ENCODE measurements at regions not wholly inside any gene's neighbourhood (a gene's known extent, or its start where the extent isn't known, plus 50 kb on each side); places are given as distances from the start of the nearest gene placed in this dataset.

GRCh38 chr2:14263053-14263452, 369.5 kb upstream of the LRATD1 start:
- Histone ChIP-seq H3K9ac (ENCODE audit: low read depth, low read length) (no peak overlapping the region), H3K9me3 (ENCODE audit: control insufficient read depth, insufficient read depth, low read length) (no peaks in the 10 kb centered on the region), H3K4me1 (ENCODE audit: insufficient read depth, low read length) (no peaks in the 10 kb centered on the region), H3K36me3 (ENCODE audit: insufficient read depth, low read length) (no peaks in the 10 kb centered on the region)

GRCh38 chr2:14270036-14270582, 362.4 kb upstream of the LRATD1 start:
- no peaks in the 10 kb centered on the region for H3K36me3 ChIP-seq (ENCODE audit: insufficient read depth, low read length)
- H3K4me1 ChIP-seq (ENCODE audit: insufficient read depth, low read length): no peaks in the 10 kb centered on the region
- H3K9me3 ChIP-seq (ENCODE audit: control insufficient read depth, insufficient read depth, low read length): no peaks in the 10 kb centered on the region
- no peak overlapping the region for H3K9ac ChIP-seq (ENCODE audit: low read depth, low read length)

- Histone ChIP-seq H3K36me3 (ENCODE audit: insufficient read depth, low read length) (no peaks in the 10 kb centered on the region), H3K9ac (ENCODE audit: low read depth, low read length) (no peak overlapping the region), H3K9me3 (ENCODE audit: control insufficient read depth, insufficient read depth, low read length) (no peaks in the 10 kb centered on the region), H3K4me1 (ENCODE audit: insufficient read depth, low read length) (no peaks in the 10 kb centered on the region)
Measured at GRCh38 chr2:14272396-14273075, 360.0 kb upstream of the LRATD1 start.

DNA sequence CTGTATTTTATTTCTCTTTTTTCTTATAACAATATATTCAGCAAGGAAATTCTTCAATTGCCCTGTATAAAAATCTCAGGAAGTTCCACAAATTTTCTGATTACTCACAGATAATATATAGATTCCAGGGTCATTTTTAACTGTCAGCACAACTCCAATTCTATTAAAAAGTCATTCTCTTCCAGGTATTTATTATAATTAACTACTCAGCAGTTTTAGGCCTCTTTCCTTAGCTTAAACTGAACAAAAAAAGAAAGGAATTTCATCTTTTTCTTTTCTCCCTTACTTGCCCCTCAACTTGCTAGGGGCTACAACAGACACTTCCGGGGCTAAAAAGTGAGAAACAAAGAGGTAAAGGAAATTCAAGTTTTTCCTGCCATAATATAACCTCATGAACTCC, 358.9 kb upstream of the LRATD1 start:
- no peaks in the 10 kb centered on the region for H3K4me1 ChIP-seq (ENCODE audit: insufficient read depth, low read length)
- H3K9me3 ChIP-seq (ENCODE audit: control insufficient read depth, insufficient read depth, low read length): no peaks in the 10 kb centered on the region
- H3K9ac ChIP-seq (ENCODE audit: low read depth, low read length): no peak overlapping the region

DNA sequence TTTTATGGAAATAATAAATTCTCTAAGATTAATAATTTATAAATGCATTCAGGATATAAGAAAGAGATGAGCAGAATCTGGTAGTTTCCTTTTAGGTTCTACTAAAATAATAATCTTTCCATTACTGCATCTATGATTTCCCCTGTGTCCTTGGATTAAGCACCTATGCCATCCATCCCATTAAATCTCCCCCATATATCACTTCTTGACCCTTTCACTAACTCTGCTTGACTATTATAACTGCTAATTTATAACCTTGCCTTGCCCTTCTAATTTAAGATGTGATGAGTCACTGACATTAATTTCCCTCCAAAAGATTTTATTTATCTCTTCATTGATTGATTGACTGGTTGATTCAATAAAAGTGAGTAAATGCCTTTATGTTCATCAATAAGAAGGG, 348.3 kb upstream of the LRATD1 start:
- no peaks in the 10 kb centered on the region for H3K9me3 ChIP-seq (ENCODE audit: control insufficient read depth, insufficient read depth, low read length)
- no peak overlapping the region for H3K9ac ChIP-seq (ENCODE audit: low read depth, low read length)
- H3K4me1 ChIP-seq (ENCODE audit: insufficient read depth, low read length): no peaks in the 10 kb centered on the region
- no peaks in the 10 kb centered on the region for H3K36me3 ChIP-seq (ENCODE audit: insufficient read depth, low read length)

More for the DNA sequence above, 358.9 kb upstream of the LRATD1 start:
- no peaks in the 10 kb centered on the region for H3K36me3 ChIP-seq (ENCODE audit: insufficient read depth, low read length)

GRCh38 chr2:14285812-14286211, 346.7 kb upstream of the LRATD1 start:
- Histone ChIP-seq H3K4me1 (ENCODE audit: insufficient read depth, low read length) (no peaks in the 10 kb centered on the region), H3K9ac (ENCODE audit: low read depth, low read length) (no peak overlapping the region), H3K36me3 (ENCODE audit: insufficient read depth, low read length) (no peaks in the 10 kb centered on the region), H3K9me3 (ENCODE audit: control insufficient read depth, insufficient read depth, low read length) (no peaks in the 10 kb centered on the region)

- Histone ChIP-seq H3K9me3 (ENCODE audit: control insufficient read depth, insufficient read depth, low read length) (no peaks in the 10 kb centered on the region), H3K36me3 (ENCODE audit: insufficient read depth, low read length) (no peaks in the 10 kb centered on the region), H3K4me1 (ENCODE audit: insufficient read depth, low read length) (no peaks in the 10 kb centered on the region), H3K9ac (ENCODE audit: low read depth, low read length) (no peak overlapping the region)
Measured at GRCh38 chr2:14288016-14288415, 344.5 kb upstream of the LRATD1 start.

DNA sequence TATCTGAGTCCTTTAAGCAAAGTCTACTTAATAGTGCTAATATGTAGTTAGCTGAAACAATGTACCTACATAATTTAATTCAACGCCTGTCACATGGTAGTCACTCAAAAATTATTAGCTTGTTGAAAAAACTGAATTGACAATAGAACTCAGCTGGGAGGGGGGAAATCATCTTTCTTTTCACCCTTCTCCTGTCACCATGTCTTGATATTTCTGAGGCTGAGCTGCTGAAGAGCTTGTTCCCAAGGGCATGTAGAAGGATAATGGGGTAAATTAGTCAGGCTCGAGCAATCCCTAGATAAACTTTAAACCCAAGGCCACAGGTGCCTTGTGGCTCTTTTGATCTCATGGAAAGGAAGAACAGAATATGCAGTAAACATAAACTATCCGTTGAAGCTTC, 339.6 kb upstream of the LRATD1 start:
- no peak overlapping the region for H3K9ac ChIP-seq (ENCODE audit: low read depth, low read length)
- H3K4me1 ChIP-seq (ENCODE audit: insufficient read depth, low read length): no peaks in the 10 kb centered on the region
- H3K36me3 ChIP-seq (ENCODE audit: insufficient read depth, low read length): no peaks in the 10 kb centered on the region
- H3K9me3 ChIP-seq (ENCODE audit: control insufficient read depth, insufficient read depth, low read length): no peaks in the 10 kb centered on the region

GRCh38 chr2:14297340-14297739, 335.2 kb upstream of the LRATD1 start:
- Histone ChIP-seq H3K36me3 (ENCODE audit: insufficient read depth, low read length) (no peaks in the 10 kb centered on the region), H3K9ac (ENCODE audit: low read depth, low read length) (no peak overlapping the region), H3K9me3 (ENCODE audit: control insufficient read depth, insufficient read depth, low read length) (no peaks in the 10 kb centered on the region), H3K4me1 (ENCODE audit: insufficient read depth, low read length) (peaks cover 4% of the 10 kb centered on the region; the same call in 1 of the 2 replicates)

DNA sequence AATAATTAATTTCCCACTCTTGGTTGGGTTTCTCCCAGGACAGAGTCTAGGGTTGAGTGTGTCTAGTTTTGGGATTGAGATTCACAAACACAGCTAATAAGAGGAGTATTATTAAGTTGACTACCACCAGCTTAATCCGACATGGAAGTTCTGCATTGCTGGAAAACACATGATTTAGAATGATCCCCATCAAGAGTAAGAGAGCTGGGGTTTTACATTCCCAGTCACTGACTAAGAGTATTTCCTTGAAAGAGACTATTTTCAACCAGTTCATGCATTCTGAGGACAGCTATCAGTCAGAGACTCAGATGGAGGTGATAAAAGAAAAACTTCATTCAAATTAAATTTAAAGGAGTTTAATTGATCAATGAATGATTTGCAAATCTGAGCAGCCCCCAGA, 334.6 kb upstream of the LRATD1 start:
- Histone ChIP-seq H3K36me3 (ENCODE audit: insufficient read depth, low read length) (no peaks in the 10 kb centered on the region), H3K9me3 (ENCODE audit: control insufficient read depth, insufficient read depth, low read length) (no peaks in the 10 kb centered on the region), H3K4me1 (ENCODE audit: insufficient read depth, low read length) (peaks cover 4% of the 10 kb centered on the region; the same call in 1 of the 2 replicates), H3K9ac (ENCODE audit: low read depth, low read length) (no peak overlapping the region)

GRCh38 chr2:14301331-14301730, 331.2 kb upstream of the LRATD1 start:
- H3K4me1 ChIP-seq (ENCODE audit: insufficient read depth, low read length): peaks cover 4% of the 10 kb centered on the region; the same call in 1 of the 2 replicates

DNA sequence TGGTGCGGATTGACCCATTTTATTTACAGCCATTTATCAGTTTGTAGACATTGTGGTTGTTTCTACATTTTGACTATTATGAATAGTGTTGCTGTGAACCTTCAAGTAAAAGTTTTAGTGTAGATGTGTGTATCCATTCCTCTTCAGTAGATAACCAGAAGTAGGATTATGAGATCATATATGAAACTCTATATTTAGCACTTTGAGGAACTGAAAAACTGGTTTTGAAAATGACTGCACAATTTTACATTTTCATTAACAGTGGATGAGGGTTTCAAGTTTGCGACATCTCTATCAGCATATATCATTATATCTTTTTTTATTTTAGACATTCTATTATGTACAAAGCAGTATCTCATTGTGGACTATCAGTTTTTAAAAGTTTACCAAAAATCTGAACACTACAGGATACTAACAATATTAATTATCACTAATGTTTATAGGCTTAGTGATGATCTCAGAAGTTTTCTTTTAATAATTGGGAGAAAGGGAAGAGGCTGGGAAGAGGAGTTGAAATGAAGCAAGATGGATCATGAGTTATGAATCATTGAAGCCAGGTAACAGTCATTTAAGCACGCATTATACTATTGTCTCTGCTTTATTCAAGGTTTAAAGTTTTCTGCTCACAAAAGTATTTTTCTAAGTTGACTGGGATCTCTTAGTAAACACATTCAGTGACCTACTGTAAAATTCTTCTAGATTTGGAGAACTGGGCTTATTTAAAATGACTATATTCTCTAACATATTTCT, 329.0 kb upstream of the LRATD1 start:
- Histone ChIP-seq H3K9ac (ENCODE audit: low read depth, low read length) (no peak overlapping the region), H3K36me3 (ENCODE audit: insufficient read depth, low read length) (no peaks in the 10 kb centered on the region), H3K4me1 (ENCODE audit: insufficient read depth, low read length) (peaks cover 4% of the 10 kb centered on the region; the same call in 1 of the 2 replicates), H3K9me3 (ENCODE audit: control insufficient read depth, insufficient read depth, low read length) (no peaks in the 10 kb centered on the region)

More at GRCh38 chr2:14301331-14301730, 331.2 kb upstream of the LRATD1 start:
- H3K36me3 ChIP-seq (ENCODE audit: insufficient read depth, low read length): no peaks in the 10 kb centered on the region
- H3K9me3 ChIP-seq (ENCODE audit: control insufficient read depth, insufficient read depth, low read length): no peaks in the 10 kb centered on the region
- H3K9ac ChIP-seq (ENCODE audit: low read depth, low read length): no peak overlapping the region

- H3K36me3 ChIP-seq (ENCODE audit: insufficient read depth, low read length): no peaks in the 10 kb centered on the region
- peaks cover 4% of the 10 kb centered on the region; the same call in 1 of the 2 replicates for H3K4me1 ChIP-seq (ENCODE audit: insufficient read depth, low read length)
- no peaks in the 10 kb centered on the region for H3K9me3 ChIP-seq (ENCODE audit: control insufficient read depth, insufficient read depth, low read length)
- H3K9ac ChIP-seq (ENCODE audit: low read depth, low read length): no peak overlapping the region
Measured at GRCh38 chr2:14304326-14304725, 328.2 kb upstream of the LRATD1 start.

DNA sequence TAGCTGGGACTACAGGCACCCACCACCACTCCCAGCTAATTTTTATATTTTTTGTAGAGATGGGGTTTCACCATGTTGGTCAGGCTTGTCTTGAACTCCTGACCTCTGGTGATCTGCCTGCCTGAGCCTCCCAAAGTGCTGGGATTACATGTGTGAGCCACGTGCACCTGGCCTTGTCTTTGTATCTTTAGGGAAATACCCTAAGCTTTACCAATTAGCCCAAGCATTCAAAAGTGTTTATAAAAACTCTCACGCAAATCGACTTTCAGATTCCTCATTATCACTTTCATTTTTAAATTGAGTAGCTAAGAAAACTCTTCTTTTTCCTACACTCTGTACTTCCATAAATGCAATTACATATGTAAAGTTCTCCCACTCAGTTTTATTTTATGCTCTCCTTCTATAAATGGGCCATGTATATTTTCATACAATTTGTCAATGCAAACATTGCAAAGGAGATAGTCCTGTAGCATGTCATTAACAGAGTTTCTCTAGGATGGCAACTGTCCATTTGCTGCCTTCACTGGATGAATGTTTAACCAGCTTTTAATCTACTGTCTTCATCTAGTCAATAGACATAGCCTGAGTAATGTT, 326.2 kb upstream of the LRATD1 start:
- H3K9ac ChIP-seq (ENCODE audit: low read depth, low read length): no peak overlapping the region
- no peaks in the 10 kb centered on the region for H3K9me3 ChIP-seq (ENCODE audit: control insufficient read depth, insufficient read depth, low read length)
- no peaks in the 10 kb centered on the region for H3K36me3 ChIP-seq (ENCODE audit: insufficient read depth, low read length)
- no peaks in the 10 kb centered on the region for H3K4me1 ChIP-seq (ENCODE audit: insufficient read depth, low read length)
